VCaP (cell line): ENCODE measurements at regions not wholly inside any gene's neighbourhood (a gene's known extent, or its start where the extent isn't known, plus 50 kb on each side); places are given as distances from the start of the nearest gene placed in this dataset.

Experiments
- H3K27ac ChIP-seq: fragments of 450-650 bp; 2 replicates; pipeline ENCODE4 v1.5.1; 2017
- CTCF ChIP-seq: fragments of 450-650 bp; conservative IDR thresholded peaks from 2 replicates; pipeline ENCODE4 v1.5.1; 2017; ENCODE audit warnings: mild to moderate bottlenecking, moderate library complexity

- H3K27ac ChIP-seq: no peak overlapping the region
- no peak for TF ChIP-seq CTCF
Measured at GRCh38 chr3:28845006-28845324, 435.9 kb upstream of the RBMS3 start.

- H3K27ac ChIP-seq: no peak overlapping the region
- no peak for TF ChIP-seq CTCF
Measured at GRCh38 chr3:28846971-28847478, 433.8 kb upstream of the RBMS3 start.

- H3K27ac ChIP-seq: no peak overlapping the region
- TF ChIP-seq CTCF: no peak
Measured at GRCh38 chr3:28847736-28848135, 433.1 kb upstream of the RBMS3 start.

GRCh38 chr3:28850186-28850585 is 430.7 kb upstream of the RBMS3 start:
- TF ChIP-seq CTCF: no peak
- no peak overlapping the region for H3K27ac ChIP-seq

GRCh38 chr3:28853830-28854229 is 427.0 kb upstream of the RBMS3 start:
- no peak overlapping the region for H3K27ac ChIP-seq
- TF ChIP-seq CTCF: peak; percentile 49

- H3K27ac ChIP-seq: no peak overlapping the region
- TF ChIP-seq CTCF: no peak
Measured at GRCh38 chr3:28856796-28857195, 424.1 kb upstream of the RBMS3 start.

GRCh38 chr3:28859897-28860296 is 421.0 kb upstream of the RBMS3 start:
- no peak for TF ChIP-seq CTCF
- H3K27ac ChIP-seq: no peak overlapping the region

- H3K27ac ChIP-seq: no peak overlapping the region; the same call in 1 of the 2 replicates
- no peak for TF ChIP-seq CTCF
Measured at GRCh38 chr3:28860307-28860706, 420.6 kb upstream of the RBMS3 start.
